GM21576 (cell line): ENCODE measurements at regions not wholly inside any gene's neighbourhood (a gene's known extent, or its start where the extent isn't known, plus 50 kb on each side); places are given as distances from the start of the nearest gene placed in this dataset.
"Not testable (repeated sequence)": the region's sequence is repeated elsewhere in the genome, so short reads cannot be mapped to it uniquely, and the experiment has no call there.

Experiments
- ATAC-seq: cut with Tn5 transposase; IDR thresholded peaks from one replicate; pipeline ENCODE4 v1.9.1; 2021; ENCODE audit warnings: mild to moderate bottlenecking, moderate library complexity; ENCODE audit not compliant: unreplicated experiment

- no peak for ATAC-seq
Observed at GRCh38 chr5:99368726-99369125, 439.9 kb upstream of the CHD1 start.

- ATAC-seq, result no peak
Observed at GRCh38 chr5:99355881-99356280, 427.1 kb upstream of the CHD1 start.

GRCh38 chr5:99349787-99350186 is 421.0 kb upstream of the CHD1 start:
- ATAC-seq, result no peak

GRCh38 chr5:99348597-99348996 is 419.8 kb upstream of the CHD1 start:
- ATAC-seq, result no peak

GRCh38 chr5:99339758-99340157 is 411.0 kb upstream of the CHD1 start:
- ATAC-seq, result not testable (repeated sequence)

- no peak for ATAC-seq
Observed at GRCh38 chr5:99334936-99335335, 406.1 kb upstream of the CHD1 start.

- no peak for ATAC-seq
Observed at GRCh38 chr5:99331061-99331460, 402.3 kb upstream of the CHD1 start.

- ATAC-seq, result no peak
Observed at GRCh38 chr5:99320436-99320835, 391.6 kb upstream of the CHD1 start.

GRCh38 chr5:99317136-99317535 is 388.3 kb upstream of the CHD1 start:
- no peak for ATAC-seq

- no peak for ATAC-seq
Observed at GRCh38 chr5:99316484-99316883, 387.7 kb upstream of the CHD1 start.

- ATAC-seq, result no peak
Observed at GRCh38 chr5:99315413-99316183, 386.8 kb upstream of the CHD1 start.

- no peak for ATAC-seq
Observed at GRCh38 chr5:99314721-99315120, 385.9 kb upstream of the CHD1 start.

- no peak for ATAC-seq
Observed at GRCh38 chr5:99308131-99308530, 379.3 kb upstream of the CHD1 start.

- ATAC-seq, result no peak
Observed at GRCh38 chr5:99305045-99305580, 376.3 kb upstream of the CHD1 start.

GRCh38 chr5:99285606-99286005 is 356.8 kb upstream of the CHD1 start:
- no peak for ATAC-seq

GRCh38 chr5:99275128-99275527 is 346.3 kb upstream of the CHD1 start:
- no peak for ATAC-seq

- ATAC-seq, result no peak
Observed at GRCh38 chr5:99272576-99272975, 343.8 kb upstream of the CHD1 start.

GRCh38 chr5:99258819-99259218 is 330.0 kb upstream of the CHD1 start:
- no peak for ATAC-seq

GRCh38 chr5:99248066-99248465 is 319.3 kb upstream of the CHD1 start:
- no peak for ATAC-seq

GRCh38 chr5:99247346-99247745 is 318.5 kb upstream of the CHD1 start:
- ATAC-seq, result no peak

GRCh38 chr5:99243111-99243510 is 314.3 kb upstream of the CHD1 start:
- no peak for ATAC-seq

- no peak for ATAC-seq
Observed at GRCh38 chr5:99239826-99240360, 311.1 kb upstream of the CHD1 start.
